Neural progenitor cell (in vitro differentiated cells): ENCODE measurements at regions not wholly inside any gene's neighbourhood (a gene's known extent, or its start where the extent isn't known, plus 50 kb on each side); places are given as distances from the start of the nearest gene placed in this dataset.
"Not testable (repeated sequence)": the region's sequence is repeated elsewhere in the genome, so short reads cannot be mapped to it uniquely, and the experiment has no call there.

Source experiments
- EZH2phosphoT487 ChIP-seq: fragments of 200-600 bp; sonication (generic); IDR thresholded peaks from 2 replicates; pipeline ENCODE4 v1.6.1; 2017; ENCODE audit warnings: antibody characterized with exemption
- TF ChIP-seq, protein P1 (sequence below): fragments of 200-600 bp; sonication (generic); IDR thresholded peaks from 2 replicates; pipeline ENCODE4 v1.5.1; 2017; ENCODE audit warnings: antibody characterized with exemption, mild to moderate bottlenecking

DNA sequence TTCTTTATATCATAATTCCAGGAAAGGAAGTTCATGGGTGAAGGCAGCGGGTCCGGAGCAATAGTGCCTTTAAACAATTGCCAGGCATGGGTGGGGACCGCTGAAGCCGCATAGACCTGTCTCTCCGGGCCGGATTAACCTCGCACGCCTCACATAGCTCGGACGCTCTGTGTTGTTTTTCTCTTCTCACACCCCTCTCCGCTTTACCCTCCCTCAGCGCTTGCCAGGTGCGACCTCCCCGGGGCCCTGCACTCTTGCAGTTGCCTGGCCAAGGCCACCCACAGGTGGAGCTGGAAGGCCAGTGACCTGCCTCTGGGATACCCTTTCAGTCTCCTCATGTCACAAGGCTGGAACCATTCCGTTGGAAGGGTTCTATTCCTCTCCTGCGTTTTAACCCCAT, 4021.5 kb upstream of the TPTE start:
- TF ChIP-seq, protein P1, sequence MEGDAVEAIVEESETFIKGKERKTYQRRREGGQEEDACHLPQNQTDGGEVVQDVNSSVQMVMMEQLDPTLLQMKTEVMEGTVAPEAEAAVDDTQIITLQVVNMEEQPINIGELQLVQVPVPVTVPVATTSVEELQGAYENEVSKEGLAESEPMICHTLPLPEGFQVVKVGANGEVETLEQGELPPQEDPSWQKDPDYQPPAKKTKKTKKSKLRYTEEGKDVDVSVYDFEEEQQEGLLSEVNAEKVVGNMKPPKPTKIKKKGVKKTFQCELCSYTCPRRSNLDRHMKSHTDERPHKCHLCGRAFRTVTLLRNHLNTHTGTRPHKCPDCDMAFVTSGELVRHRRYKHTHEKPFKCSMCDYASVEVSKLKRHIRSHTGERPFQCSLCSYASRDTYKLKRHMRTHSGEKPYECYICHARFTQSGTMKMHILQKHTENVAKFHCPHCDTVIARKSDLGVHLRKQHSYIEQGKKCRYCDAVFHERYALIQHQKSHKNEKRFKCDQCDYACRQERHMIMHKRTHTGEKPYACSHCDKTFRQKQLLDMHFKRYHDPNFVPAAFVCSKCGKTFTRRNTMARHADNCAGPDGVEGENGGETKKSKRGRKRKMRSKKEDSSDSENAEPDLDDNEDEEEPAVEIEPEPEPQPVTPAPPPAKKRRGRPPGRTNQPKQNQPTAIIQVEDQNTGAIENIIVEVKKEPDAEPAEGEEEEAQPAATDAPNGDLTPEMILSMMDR = not testable (repeated sequence)
- TF ChIP-seq EZH2phosphoT487 = not testable (repeated sequence)
